ENCODE measurements at regions not wholly inside any gene's neighbourhood (a gene's known extent, or its start where the extent isn't known, plus 50 kb on each side); places are given as distances from the start of the nearest gene placed in this dataset.

DNA sequence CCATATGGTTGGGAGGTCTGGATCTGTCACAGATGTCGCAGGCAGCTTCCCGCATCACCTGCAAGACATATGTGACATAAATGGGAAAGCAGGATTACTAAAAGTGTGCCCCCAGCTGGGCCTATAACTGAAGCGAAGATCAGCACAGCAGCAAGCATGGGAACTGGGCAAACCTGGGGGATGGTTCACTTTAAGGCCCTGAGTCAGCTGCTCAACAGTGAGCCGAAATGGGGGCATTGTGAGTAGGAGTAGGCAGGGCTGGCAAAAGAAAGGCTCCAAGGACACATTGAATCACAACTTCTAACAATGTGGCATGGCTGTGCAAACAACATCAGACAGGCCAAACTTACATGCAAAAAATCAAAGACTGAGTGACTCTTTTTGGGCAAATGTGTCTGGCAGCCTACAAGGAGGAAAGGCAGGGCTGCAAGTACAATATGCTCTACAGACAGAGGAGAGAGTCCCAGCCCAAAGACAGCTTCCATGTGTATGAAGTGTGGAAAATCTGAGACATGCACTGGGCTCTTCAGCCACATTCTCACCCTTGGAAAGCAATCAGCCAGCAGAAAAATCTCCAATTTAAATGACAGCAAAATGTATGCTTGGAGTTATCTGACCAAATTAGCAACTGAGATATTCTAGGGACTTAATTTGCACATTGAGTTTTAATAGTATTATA, 531.0 kb upstream of the MMS22L start:
- Histone ChIP-seq H3K79me2 (ENCODE audit: insufficient read depth, low read length) (no peaks in the 10 kb centered on the region), H3K4me3 (ENCODE audit: insufficient read depth, low read depth, low read length) (no peak overlapping the region), H3K4me2 (ENCODE audit: low read length) (no peak overlapping the region), H3K9ac (ENCODE audit: low read length) (no peak overlapping the region), H3K4me1 (ENCODE audit: insufficient read depth, low read length) (no peaks in the 10 kb centered on the region), H4K20me1 (ENCODE audit: insufficient read depth, low read length) (no peaks in the 10 kb centered on the region), H2AFZ (ENCODE audit: low read depth, low read length) (no peak overlapping the region), H3K27ac (ENCODE audit: low read depth, low read length) (no peak overlapping the region), H3K9me3 (ENCODE audit: insufficient read depth, low read depth, low read length) (no peaks in the 10 kb centered on the region), H3K36me3 (ENCODE audit: insufficient read depth, low read length) (no peaks in the 10 kb centered on the region), H3K27me3 (ENCODE audit: insufficient read depth, low read length) (no peaks in the 10 kb centered on the region)
- H3K9me3 Mint-ChIP-seq (ENCODE audit: unreplicated experiment): no peaks in the 10 kb centered on the region
- FAIRE-seq (no peak), DNase-seq (ENCODE audit: low read depth) (no peak)
- no peak overlapping the region for H3K4me3 Mint-ChIP-seq (ENCODE audit: unreplicated experiment)
- no peaks in the 10 kb centered on the region for H3K27me3 Mint-ChIP-seq (ENCODE audit: low read depth, unreplicated experiment)
- H3K27ac Mint-ChIP-seq (ENCODE audit: unreplicated experiment): no peak overlapping the region
- TF ChIP-seq EZH2 (IDR thresholded peaks at IDR 0.05; ENCODE audit: insufficient read depth, low read length): no peak
- H3K36me3 Mint-ChIP-seq (ENCODE audit: low read depth, unreplicated experiment): no peaks in the 10 kb centered on the region
- peaks cover 20% of the 10 kb centered on the region for H3K4me1 Mint-ChIP-seq (ENCODE audit: low read depth, unreplicated experiment)

GRCh38 chr6:97815301-97815812, 532.3 kb upstream of the MMS22L start:
- no peaks in the 10 kb centered on the region for H3K36me3 ChIP-seq (ENCODE audit: insufficient read depth, low read length)
- FAIRE-seq: no peak

DNA sequence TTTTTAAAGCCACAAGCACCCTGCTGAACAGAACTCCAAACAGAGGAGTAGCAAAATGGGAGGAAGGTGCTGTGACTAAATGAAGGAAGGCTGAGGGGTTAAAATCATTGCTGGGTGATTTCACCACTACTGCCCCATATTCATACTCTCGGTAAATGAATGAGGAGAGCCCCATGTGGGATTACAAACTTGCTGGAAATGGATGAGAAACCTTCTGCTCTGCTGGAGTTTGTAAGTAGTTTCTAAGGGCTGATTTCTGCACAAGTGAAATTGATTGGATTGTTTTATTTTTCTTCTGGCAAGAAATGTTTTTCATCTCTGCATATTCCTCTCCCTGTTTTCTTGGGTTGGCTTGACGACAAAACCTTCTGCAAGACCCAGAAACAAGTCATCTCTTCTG, 533.5 kb upstream of the MMS22L start:
- no peak for TF ChIP-seq CTCF (IDR thresholded peaks at IDR 0.05; ENCODE audit: insufficient read depth, low read depth, low read length)
- no peak for TF ChIP-seq EZH2 (IDR thresholded peaks at IDR 0.05; ENCODE audit: insufficient read depth, low read length)
- H3K4me1 Mint-ChIP-seq (ENCODE audit: low read depth, unreplicated experiment): peaks cover 20% of the 10 kb centered on the region

More at GRCh38 chr6:97815301-97815812, 532.3 kb upstream of the MMS22L start:
- Histone ChIP-seq H3K27me3 (ENCODE audit: insufficient read depth, low read length) (no peaks in the 10 kb centered on the region), H3K79me2 (ENCODE audit: insufficient read depth, low read length) (no peaks in the 10 kb centered on the region), H3K4me1 (ENCODE audit: insufficient read depth, low read length) (no peaks in the 10 kb centered on the region), H2AFZ (ENCODE audit: low read depth, low read length) (no peak overlapping the region), H3K4me3 (ENCODE audit: insufficient read depth, low read depth, low read length) (no peak overlapping the region), H3K9ac (ENCODE audit: low read length) (no peak overlapping the region), H4K20me1 (ENCODE audit: insufficient read depth, low read length) (no peaks in the 10 kb centered on the region), H3K27ac (ENCODE audit: low read depth, low read length) (no peak overlapping the region), H3K9me3 (ENCODE audit: insufficient read depth, low read depth, low read length) (no peaks in the 10 kb centered on the region), H3K4me2 (ENCODE audit: low read length) (no peak overlapping the region)
- no peaks in the 10 kb centered on the region for H3K36me3 Mint-ChIP-seq (ENCODE audit: low read depth, unreplicated experiment)
- H3K4me3 Mint-ChIP-seq (ENCODE audit: unreplicated experiment): no peak overlapping the region
- H3K27me3 Mint-ChIP-seq (ENCODE audit: low read depth, unreplicated experiment): no peaks in the 10 kb centered on the region
- no peak overlapping the region for H3K27ac Mint-ChIP-seq (ENCODE audit: unreplicated experiment)
- no peak for DNase-seq (ENCODE audit: low read depth)
- H3K4me1 Mint-ChIP-seq (ENCODE audit: low read depth, unreplicated experiment): peaks cover 20% of the 10 kb centered on the region
- TF ChIP-seq CTCF (IDR thresholded peaks at IDR 0.05; ENCODE audit: insufficient read depth, low read depth, low read length) (no peak), EZH2 (IDR thresholded peaks at IDR 0.05; ENCODE audit: insufficient read depth, low read length) (no peak)
- no peaks in the 10 kb centered on the region for H3K9me3 Mint-ChIP-seq (ENCODE audit: unreplicated experiment)

More for the DNA sequence above, 533.5 kb upstream of the MMS22L start:
- H3K4me3 ChIP-seq (ENCODE audit: insufficient read depth, low read depth, low read length): no peak overlapping the region
- H3K4me3 Mint-ChIP-seq (ENCODE audit: unreplicated experiment): no peak overlapping the region
- H3K4me2 ChIP-seq (ENCODE audit: low read length): no peak overlapping the region
- H3K27ac ChIP-seq (ENCODE audit: low read depth, low read length): no peak overlapping the region
- no peaks in the 10 kb centered on the region for H3K9me3 ChIP-seq (ENCODE audit: insufficient read depth, low read depth, low read length)
- FAIRE-seq (no peak), DNase-seq (ENCODE audit: low read depth) (no peak)
- no peaks in the 10 kb centered on the region for H3K4me1 ChIP-seq (ENCODE audit: insufficient read depth, low read length)
- H3K27me3 Mint-ChIP-seq (ENCODE audit: low read depth, unreplicated experiment): no peaks in the 10 kb centered on the region
- H3K9ac ChIP-seq (ENCODE audit: low read length): no peak overlapping the region
- no peaks in the 10 kb centered on the region for H3K9me3 Mint-ChIP-seq (ENCODE audit: unreplicated experiment)
- H4K20me1 ChIP-seq (ENCODE audit: insufficient read depth, low read length): no peaks in the 10 kb centered on the region
- H3K36me3 ChIP-seq (ENCODE audit: insufficient read depth, low read length): no peaks in the 10 kb centered on the region
- H3K79me2 ChIP-seq (ENCODE audit: insufficient read depth, low read length): no peaks in the 10 kb centered on the region
- no peak overlapping the region for H2AFZ ChIP-seq (ENCODE audit: low read depth, low read length)
- H3K36me3 Mint-ChIP-seq (ENCODE audit: low read depth, unreplicated experiment): no peaks in the 10 kb centered on the region
- H3K27me3 ChIP-seq (ENCODE audit: insufficient read depth, low read length): no peaks in the 10 kb centered on the region
- H3K27ac Mint-ChIP-seq (ENCODE audit: unreplicated experiment): no peak overlapping the region
